ENCODE measurements at regions not wholly inside any gene's neighbourhood (a gene's known extent, or its start where the extent isn't known, plus 50 kb on each side); places are given as distances from the start of the nearest gene placed in this dataset.

DNA sequence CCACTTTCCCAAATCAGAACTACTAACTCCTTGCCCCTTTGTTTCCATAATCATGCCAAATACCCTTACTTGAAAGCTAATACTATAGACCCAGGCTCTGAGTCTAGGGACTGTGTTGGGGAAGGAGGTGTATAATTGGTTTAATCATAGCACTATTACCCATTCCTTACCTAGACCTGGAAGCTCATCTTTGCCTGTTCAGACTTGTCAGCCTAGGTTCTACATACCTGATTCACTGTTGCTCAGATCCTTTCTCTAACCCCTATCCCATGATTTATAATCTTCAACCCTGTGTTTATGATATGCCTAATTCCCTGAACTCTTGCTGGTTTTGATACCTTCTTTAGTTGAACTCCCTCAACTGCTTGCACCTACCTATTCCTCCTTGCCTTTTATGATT lies 123.1 kb upstream of the GRIA3 start:
- TF ChIP-seq CTCF (IDR thresholded peaks at IDR 0.05) (no peak), EP300 (IDR thresholded peaks at IDR 0.05) (no peak), POLR2A (IDR thresholded peaks at IDR 0.05) (no peak)
